IMR-90 (cell line): ENCODE measurements at regions not wholly inside any gene's neighbourhood (a gene's known extent, or its start where the extent isn't known, plus 50 kb on each side); places are given as distances from the start of the nearest gene placed in this dataset.
A peak's percentile ranks its signal among the peaks of the same experiment; 100 is the strongest.

Experiments
- ATAC-seq: fragments of 200-7000 bp; cut with Tn5 transposase; 2 replicates; pipeline ENCODE4 v1.9.1; 2020; ENCODE audit warnings: low read depth, mild to moderate bottlenecking, moderate library complexity
- BruUV-seq: library from RNA; stranded (reverse); fragments of 400-500 nt; replicated peaks from 2 replicates; lab custom pipeline; 2021; lab: Mats Ljungman, UMichigan
- CTCF ChIA-PET: fragments of 300-600 bp; formaldehyde crosslinking; extraction: SDS; loops from one replicate; lab custom pipeline; 2021; ENCODE audit warnings: antibody characterized with exemption; lab: Yijun Ruan, JAX
- POLR2A ChIA-PET: fragments of 300-600 bp; sonication (Branson Sonifier 250); formaldehyde crosslinking; loops from one replicate; lab custom pipeline; 2022; ENCODE audit warnings: antibody characterized with exemption; ENCODE audit not compliant: unreplicated experiment; lab: Charles Lee
- DNase-seq: peaks from one replicate; pipeline ENCODE4 v3.0.0; 2013
- H2AFZ ChIP-seq: replicated peaks from 2 replicates; pipeline ENCODE3; 2013; ENCODE audit warnings: low read length, mild to moderate bottlenecking; ENCODE audit not compliant: poor library complexity
- H2AK5ac ChIP-seq: 2 replicates; pipeline ENCODE4 v1.6.1; 2013; ENCODE audit warnings: low read depth, low read length, inconsistent platforms
- H2AK9ac ChIP-seq: replicated peaks from 2 replicates; pipeline ENCODE3; 2013; ENCODE audit warnings: mild to moderate bottlenecking, low read depth, low read length, moderate library complexity; ENCODE audit not compliant: poor library complexity
- H2BK120ac ChIP-seq: 2 replicates; pipeline ENCODE4 v1.6.1; 2013; ENCODE audit warnings: low read depth, low read length, inconsistent platforms
- H2BK15ac ChIP-seq: 3 replicates; pipeline ENCODE4 v1.6.1; 2013; ENCODE audit warnings: low read depth, low read length, inconsistent platforms
- H2BK20ac ChIP-seq: 2 replicates; pipeline ENCODE4 v1.6.1; 2013; ENCODE audit warnings: low read depth, mild to moderate bottlenecking, inconsistent platforms, low read length, moderate library complexity
- H2BK5ac ChIP-seq: 2 replicates; pipeline ENCODE4 v1.6.1; 2013; ENCODE audit warnings: mild to moderate bottlenecking, low read depth, low read length, inconsistent platforms; ENCODE audit not compliant: poor library complexity, severe bottlenecking
- H3K14ac ChIP-seq: replicated peaks from 2 replicates; pipeline ENCODE4 v1.6.1; 2013; ENCODE audit warnings: low read depth, low read length, inconsistent platforms
- H3K18ac ChIP-seq: 2 replicates; pipeline ENCODE4 v1.6.1; 2013; ENCODE audit warnings: low read depth, low read length, control low read depth
- H3K23ac ChIP-seq: 2 replicates; pipeline ENCODE4 v1.6.1; 2013; ENCODE audit warnings: low read depth, low read length, inconsistent platforms
- H3K27ac ChIP-seq: 2 replicates; pipeline ENCODE4 v1.5.1; 2013; ENCODE audit warnings: mild to moderate bottlenecking, control low read depth, low read length; ENCODE audit not compliant: insufficient read depth
- H3K27me3 ChIP-seq: 2 replicates; pipeline ENCODE4 v1.6.1; 2013; ENCODE audit warnings: low read length; ENCODE audit not compliant: control insufficient read depth, insufficient read depth
- H3K36me3 ChIP-seq: 2 replicates; pipeline ENCODE4 v1.6.1; 2013; ENCODE audit warnings: low read length, mixed read lengths; ENCODE audit not compliant: control insufficient read depth, insufficient read depth
- H3K4ac ChIP-seq: 2 replicates; pipeline ENCODE4 v1.6.1; 2013; ENCODE audit warnings: low read depth, low read length, inconsistent platforms
- H3K4me1 ChIP-seq: 2 replicates; pipeline ENCODE4 v1.6.1; 2013; ENCODE audit warnings: low read length, mixed read lengths; ENCODE audit not compliant: control insufficient read depth, insufficient read depth
- H3K4me2 ChIP-seq: 2 replicates; pipeline ENCODE4 v1.6.1; 2013; ENCODE audit warnings: low read depth, mild to moderate bottlenecking, control low read depth, low read length, moderate library complexity
- H3K4me3 ChIP-seq: 2 replicates; pipeline ENCODE4 v1.5.1; 2013; ENCODE audit warnings: low read depth, mild to moderate bottlenecking, control low read depth, low read length, moderate library complexity; ENCODE audit not compliant: insufficient read depth
- H3K56ac ChIP-seq: 2 replicates; pipeline ENCODE4 v1.6.1; 2013; ENCODE audit warnings: low read length, inconsistent platforms; ENCODE audit not compliant: insufficient read depth; ENCODE audit errors: extremely low read depth
- H3K79me1 ChIP-seq, 2 experiments: 2 replicates each; pipeline ENCODE4 v1.6.1; 2013; ENCODE audit warnings: low read length in 2 of 2, inconsistent platforms in 1 of 2, low read depth in 1 of 2
- H3K9ac ChIP-seq: 2 replicates; pipeline ENCODE4 v1.6.1; 2013; ENCODE audit warnings: low read depth, low read length, control low read depth
- H3K9me1 ChIP-seq: 2 replicates; pipeline ENCODE4 v1.6.1; 2013; ENCODE audit warnings: low read length, inconsistent platforms; ENCODE audit not compliant: insufficient read depth
- H3K9me3 ChIP-seq: 2 replicates; pipeline ENCODE4 v1.6.1; 2013; ENCODE audit warnings: low read length; ENCODE audit not compliant: control insufficient read depth, insufficient read depth
- H4K20me1 ChIP-seq: 2 replicates; pipeline ENCODE4 v1.6.1; 2013; ENCODE audit warnings: low read length, inconsistent platforms; ENCODE audit not compliant: insufficient read depth
- H4K5ac ChIP-seq: 2 replicates; pipeline ENCODE4 v1.6.1; 2013; ENCODE audit warnings: mild to moderate bottlenecking, low read depth, low read length, control low read depth
- H4K8ac ChIP-seq, 2 experiments: 2 replicates each; pipeline ENCODE4 v1.6.1; 2013; ENCODE audit warnings: low read depth in 2 of 2, low read length in 2 of 2, control low read depth in 1 of 2, inconsistent platforms in 1 of 2
- H4K91ac ChIP-seq: 2 replicates; pipeline ENCODE4 v1.6.1; 2013; ENCODE audit warnings: low read depth, low read length, inconsistent platforms; ENCODE audit not compliant: insufficient read depth
- BHLHE40 ChIP-seq: fragments of 150-350 bp; IDR thresholded peaks from 2 replicates; pipeline ENCODE4 v1.6.1; 2016; ENCODE audit warnings: mild to moderate bottlenecking, low read depth, low read length
- CEBPB ChIP-seq: IDR thresholded peaks from 2 replicates; pipeline ENCODE4 v1.6.1; 2012; ENCODE audit warnings: low read depth, low read length, improper control_type of control experiment
- CHD1 ChIP-seq: IDR thresholded peaks from 2 replicates; pipeline ENCODE4 v1.6.1; 2012; ENCODE audit warnings: low read depth, low read length, improper control_type of control experiment
- FOS ChIP-seq: fragments of 150-350 bp; IDR thresholded peaks from 2 replicates; pipeline ENCODE4 v1.6.1; 2016; ENCODE audit warnings: low read depth, low read length
- MAFK ChIP-seq: IDR thresholded peaks from 2 replicates; pipeline ENCODE4 v1.6.1; 2012; ENCODE audit warnings: low read depth, low read length, improper control_type of control experiment
- MAZ ChIP-seq: IDR thresholded peaks from 2 replicates; pipeline ENCODE4 v1.6.1; 2012; ENCODE audit warnings: low read depth, mild to moderate bottlenecking, low read length, improper control_type of control experiment, moderate library complexity, borderline replicate concordance
- MXI1 ChIP-seq: IDR thresholded peaks from 2 replicates; pipeline ENCODE4 v1.6.1; 2012; ENCODE audit warnings: low read depth, mild to moderate bottlenecking, low read length, moderate library complexity, borderline replicate concordance
- NFE2L2 ChIP-seq: fragments of 150-350 bp; IDR thresholded peaks from 2 replicates; pipeline ENCODE4 v1.6.1; 2016; ENCODE audit warnings: low read depth, mild to moderate bottlenecking, low read length
- POLR2A ChIP-seq: IDR thresholded peaks from 2 replicates; pipeline ENCODE4 v1.6.1; 2012; ENCODE audit warnings: mild to moderate bottlenecking, low read depth, low read length
- RAD21 ChIP-seq: IDR thresholded peaks from 2 replicates; pipeline ENCODE4 v1.6.1; 2012; ENCODE audit warnings: low read length, improper control_type of control experiment
- RCOR1 ChIP-seq: IDR thresholded peaks from 2 replicates; pipeline ENCODE4 v1.6.1; 2012; ENCODE audit warnings: mild to moderate bottlenecking, low read length, improper control_type of control experiment; ENCODE audit not compliant: insufficient replicate concordance
- RFX5 ChIP-seq: IDR thresholded peaks from 2 replicates; pipeline ENCODE4 v1.8.0; 2012; ENCODE audit warnings: low read depth, mild to moderate bottlenecking, low read length, moderate library complexity
- SMC3 ChIP-seq: fragments of 150-350 bp; IDR thresholded peaks from 2 replicates; pipeline ENCODE4 v1.6.1; 2016; ENCODE audit warnings: low read depth, mild to moderate bottlenecking, antibody characterized with exemption, low read length, moderate library complexity
- WGBS, 2 experiments: methylation state at CpG; one replicate each; pipeline versions ENCODE4 v1.1.5 to v1.1.7; 2013; ENCODE audit warnings: missing lambda C conversion rate in 2 of 2; ENCODE audit not compliant: insufficient read length in 1 of 2; ENCODE audit errors: extremely low coverage in 2 of 2; 5-methylcytosine and 5-hydroxymethylcytosine counted together
- dilution Hi-C: fragments of 300-500 bp; cut with HindIII; formaldehyde crosslinking; loops from one replicate; pipeline ENCODE4 v1.14.3; 2018; ENCODE audit warnings: low sequenced_read_pairs; ENCODE audit not compliant: unreplicated experiment
- in situ Hi-C: fragments of 300-500 bp; cut with MboI; formaldehyde crosslinking; loops from 3 replicates; pipeline ENCODE4 v1.14.3; 2019; ENCODE audit warnings: low sequenced_read_pairs, inconsistent platforms, mixed read lengths
- intact Hi-C: fragments of 100-400 bp; cut with micrococcal nuclease; formaldehyde crosslinking; loops from 2 replicates; pipeline ENCODE4 v1.10.0; 2022
- TF ChIP-seq, protein P1 (sequence below): conservative IDR thresholded peaks from 2 replicates; pipeline ENCODE4 v1.5.1; 2012; ENCODE audit warnings: mild to moderate bottlenecking, low read depth, low read length, improper control_type of control experiment
- TF ChIP-seq, protein P2 (sequence below): fragments of 150-350 bp; IDR thresholded peaks from 2 replicates; pipeline ENCODE4 v1.6.1; 2016; ENCODE audit warnings: low read depth, mild to moderate bottlenecking, low read length, moderate library complexity, borderline replicate concordance
- TF ChIP-seq, protein P3 (sequence below): fragments of 150-350 bp; IDR thresholded peaks from 2 replicates; pipeline ENCODE4 v1.6.1; 2017; ENCODE audit warnings: mild to moderate bottlenecking, antibody characterized with exemption, low read length, low read depth

DNA sequence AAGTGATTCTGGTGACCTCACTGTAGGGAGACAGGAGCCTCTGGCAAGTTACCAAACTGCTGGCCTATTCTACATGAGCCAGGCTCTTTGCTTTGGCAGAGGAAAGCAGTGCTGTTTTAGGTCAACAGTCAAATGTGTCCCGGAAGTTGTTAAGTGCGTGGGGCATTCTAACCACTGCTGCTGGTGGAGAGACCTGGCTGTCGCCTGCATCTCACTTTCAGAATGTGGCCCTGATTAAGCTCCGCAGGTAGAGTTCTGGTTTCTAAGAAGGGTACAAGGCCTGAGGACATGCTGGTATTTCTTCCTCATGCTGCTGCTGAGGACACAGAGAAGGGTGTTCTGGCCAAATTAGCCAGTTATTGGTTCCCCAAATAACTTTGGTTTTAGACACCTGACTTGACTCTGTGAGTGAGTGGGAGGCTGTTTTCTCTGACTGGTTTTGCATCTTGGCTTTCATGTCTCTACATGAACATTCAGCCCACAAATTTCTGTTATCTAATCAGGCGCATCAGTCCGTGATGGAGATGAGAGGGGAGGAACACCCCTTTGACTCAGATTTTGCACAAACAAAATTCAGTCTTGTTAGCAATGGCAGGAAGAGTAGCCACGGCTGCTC is 120.8 kb downstream of the LMO4 start:
- H3K36me3 ChIP-seq = no peaks in the 10 kb centered on the region
- no peaks in the 10 kb centered on the region for H4K20me1 ChIP-seq
- 80% methylated on average over 1 of the region's 7 CpGs; no CpG with 5 or more reads in 1 of the 2 experiments for WGBS, 2 experiments
- ChIA-PET POLR2A (interaction anchor here (0.8 kb wide), 1 partner anchor 10 kb away, joined by 3 read pairs; no protein-coding TSS in a partner anchor), CTCF (no interaction called here)
- TF ChIP-seq RCOR1 (no peak), CEBPB (no peak), CHD1 (no peak), NFE2L2 (no peak), BHLHE40 (no peak), SMC3 (no peak), FOS (no peak), POLR2A (no peak), MAZ (no peak), MAFK (no peak), RFX5 (no peak), RAD21 (no peak), MXI1 (no peak)
- TF ChIP-seq, protein P1, sequence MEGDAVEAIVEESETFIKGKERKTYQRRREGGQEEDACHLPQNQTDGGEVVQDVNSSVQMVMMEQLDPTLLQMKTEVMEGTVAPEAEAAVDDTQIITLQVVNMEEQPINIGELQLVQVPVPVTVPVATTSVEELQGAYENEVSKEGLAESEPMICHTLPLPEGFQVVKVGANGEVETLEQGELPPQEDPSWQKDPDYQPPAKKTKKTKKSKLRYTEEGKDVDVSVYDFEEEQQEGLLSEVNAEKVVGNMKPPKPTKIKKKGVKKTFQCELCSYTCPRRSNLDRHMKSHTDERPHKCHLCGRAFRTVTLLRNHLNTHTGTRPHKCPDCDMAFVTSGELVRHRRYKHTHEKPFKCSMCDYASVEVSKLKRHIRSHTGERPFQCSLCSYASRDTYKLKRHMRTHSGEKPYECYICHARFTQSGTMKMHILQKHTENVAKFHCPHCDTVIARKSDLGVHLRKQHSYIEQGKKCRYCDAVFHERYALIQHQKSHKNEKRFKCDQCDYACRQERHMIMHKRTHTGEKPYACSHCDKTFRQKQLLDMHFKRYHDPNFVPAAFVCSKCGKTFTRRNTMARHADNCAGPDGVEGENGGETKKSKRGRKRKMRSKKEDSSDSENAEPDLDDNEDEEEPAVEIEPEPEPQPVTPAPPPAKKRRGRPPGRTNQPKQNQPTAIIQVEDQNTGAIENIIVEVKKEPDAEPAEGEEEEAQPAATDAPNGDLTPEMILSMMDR = no peak
- TF ChIP-seq, protein P2, sequence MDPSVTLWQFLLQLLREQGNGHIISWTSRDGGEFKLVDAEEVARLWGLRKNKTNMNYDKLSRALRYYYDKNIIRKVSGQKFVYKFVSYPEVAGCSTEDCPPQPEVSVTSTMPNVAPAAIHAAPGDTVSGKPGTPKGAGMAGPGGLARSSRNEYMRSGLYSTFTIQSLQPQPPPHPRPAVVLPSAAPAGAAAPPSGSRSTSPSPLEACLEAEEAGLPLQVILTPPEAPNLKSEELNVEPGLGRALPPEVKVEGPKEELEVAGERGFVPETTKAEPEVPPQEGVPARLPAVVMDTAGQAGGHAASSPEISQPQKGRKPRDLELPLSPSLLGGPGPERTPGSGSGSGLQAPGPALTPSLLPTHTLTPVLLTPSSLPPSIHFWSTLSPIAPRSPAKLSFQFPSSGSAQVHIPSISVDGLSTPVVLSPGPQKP = no peak
- TF ChIP-seq, protein P3, sequence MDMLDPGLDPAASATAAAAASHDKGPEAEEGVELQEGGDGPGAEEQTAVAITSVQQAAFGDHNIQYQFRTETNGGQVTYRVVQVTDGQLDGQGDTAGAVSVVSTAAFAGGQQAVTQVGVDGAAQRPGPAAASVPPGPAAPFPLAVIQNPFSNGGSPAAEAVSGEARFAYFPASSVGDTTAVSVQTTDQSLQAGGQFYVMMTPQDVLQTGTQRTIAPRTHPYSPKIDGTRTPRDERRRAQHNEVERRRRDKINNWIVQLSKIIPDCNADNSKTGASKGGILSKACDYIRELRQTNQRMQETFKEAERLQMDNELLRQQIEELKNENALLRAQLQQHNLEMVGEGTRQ = no peak
- no peak overlapping the region for H3K56ac ChIP-seq
- H3K9me3 ChIP-seq = no peaks in the 10 kb centered on the region; the same call in 1 of the 2 replicates
- dilution Hi-C loops (no loop called here), intact Hi-C loops (no loop called here), in situ Hi-C loops (no loop called here)
- no peak overlapping the region for H2BK5ac ChIP-seq
- no peak overlapping the region for H3K9ac ChIP-seq
- no peaks in the 10 kb centered on the region for H3K4me1 ChIP-seq
- no peak overlapping the region for H4K91ac ChIP-seq
- peak; percentile 7 for DNase-seq
- no peak overlapping the region for H2BK120ac ChIP-seq
- H2AK5ac ChIP-seq = no peak overlapping the region
- no peak overlapping the region for H3K4ac ChIP-seq
- no peak overlapping the region for H4K8ac ChIP-seq
- no peaks in the 10 kb centered on the region for H3K9me1 ChIP-seq
- H3K79me1 ChIP-seq = no peaks in the 10 kb centered on the region
- H2BK20ac ChIP-seq = no peak overlapping the region
- no peak overlapping the region for H3K4me3 ChIP-seq
- H2AFZ ChIP-seq = no peak overlapping the region
- no peak overlapping the region for H3K27ac ChIP-seq
- no peak for ATAC-seq
- H3K23ac ChIP-seq = no peak overlapping the region
- no peak overlapping the region for H2AK9ac ChIP-seq
- H3K27me3 ChIP-seq = no peaks in the 10 kb centered on the region
- no TSS peak for BruUV-seq
- H3K14ac ChIP-seq = no peak overlapping the region
- H4K5ac ChIP-seq = no peak overlapping the region
- no peak overlapping the region for H2BK15ac ChIP-seq
- no peak overlapping the region for H3K18ac ChIP-seq
- H3K4me2 ChIP-seq = no peak overlapping the region
